NCI-H526 (cell line): ENCODE measurements at regions not wholly inside any gene's neighbourhood (a gene's known extent, or its start where the extent isn't known, plus 50 kb on each side); places are given as distances from the start of the nearest gene placed in this dataset.

Experiments
- DNase-seq, 2 experiments: peaks; one replicate each; lab custom pipeline; 2025; lab: John Stamatoyannopoulos, UW

DNA sequence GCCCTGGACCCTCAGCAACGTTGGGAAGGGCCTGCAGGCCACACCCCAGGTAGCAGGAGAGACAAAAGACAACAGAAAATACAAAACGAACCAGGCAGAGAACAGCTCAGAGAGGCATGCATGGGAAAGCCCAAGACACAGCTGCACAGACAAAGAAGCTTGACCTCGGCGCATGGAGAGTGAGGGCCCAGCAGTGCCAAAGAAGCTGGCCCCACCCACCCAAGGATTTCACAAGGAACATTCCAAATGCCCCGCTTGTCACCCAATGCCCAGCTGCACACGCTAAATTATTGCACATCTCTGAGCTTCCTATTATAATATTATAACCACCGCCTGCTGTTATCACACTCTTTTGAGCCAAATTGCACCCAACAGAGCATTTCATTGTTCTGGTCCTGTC, 147.7 kb upstream of the TBL1X start:
- DNase-seq, result no peak

GRCh38 chrX:9318213-9318612, 146.6 kb upstream of the TBL1X start:
- DNase-seq, result no peak

GRCh38 chrX:9318766-9319165, 146.1 kb upstream of the TBL1X start:
- no peak for DNase-seq

GRCh38 chrX:9320940-9321339, 143.9 kb upstream of the TBL1X start:
- DNase-seq, result no peak

- DNase-seq, result no peak
Measured at GRCh38 chrX:9324676-9325075, 140.2 kb upstream of the TBL1X start.

DNA sequence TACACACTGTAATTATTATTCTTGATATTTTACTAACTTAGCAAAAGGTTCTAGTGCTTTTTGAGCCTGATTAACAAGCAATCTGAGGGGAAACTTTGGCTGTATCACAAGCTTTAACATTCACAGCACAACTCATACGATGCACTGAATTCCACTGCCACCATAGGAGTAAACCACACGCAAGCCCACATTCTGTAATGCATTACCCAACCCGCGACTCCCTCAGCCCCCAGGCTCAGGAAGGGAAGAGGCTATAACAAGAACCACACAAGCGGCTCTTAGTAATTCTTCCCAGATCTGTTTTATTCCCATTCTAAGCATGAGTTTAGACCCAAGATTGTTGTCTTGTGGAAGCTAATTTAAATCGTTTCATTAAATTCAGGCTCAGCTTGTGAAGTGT, 138.5 kb upstream of the TBL1X start:
- no peak for DNase-seq

DNA sequence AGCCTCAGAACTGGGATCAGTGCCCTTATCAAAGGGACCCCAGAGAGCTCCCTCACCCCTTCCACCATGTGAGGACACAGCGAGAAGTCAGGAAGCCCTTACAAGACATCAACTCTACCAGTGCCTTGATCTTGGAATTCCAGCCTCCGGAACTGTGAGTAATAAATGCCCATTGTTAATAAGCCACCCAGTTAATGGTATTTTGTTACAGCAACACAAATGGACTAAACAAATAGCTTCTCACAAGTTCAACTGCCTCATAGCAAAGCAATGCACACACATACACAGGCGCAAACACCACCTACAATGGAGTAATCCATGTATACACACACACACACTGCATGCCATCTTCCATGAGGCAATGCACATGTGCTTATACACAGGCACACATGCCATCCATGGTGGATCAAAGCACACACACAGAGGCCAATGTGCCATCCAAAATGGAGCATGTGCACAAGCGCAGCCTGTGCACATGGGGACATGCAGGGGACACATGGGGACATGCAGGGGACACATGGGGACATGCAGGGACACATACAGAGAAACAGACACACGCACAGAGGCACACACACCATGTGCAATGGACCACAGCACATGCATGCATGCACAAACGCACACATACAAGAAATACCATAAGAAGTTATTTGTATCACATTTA, 137.6 kb upstream of the TBL1X start:
- no peak for DNase-seq

GRCh38 chrX:9327747-9328145, 137.1 kb upstream of the TBL1X start:
- no peak for DNase-seq

GRCh38 chrX:9329056-9329455, 135.8 kb upstream of the TBL1X start:
- no peak for DNase-seq

- DNase-seq, result no peak
Measured at GRCh38 chrX:9330249-9330982, 134.4 kb upstream of the TBL1X start.

DNA sequence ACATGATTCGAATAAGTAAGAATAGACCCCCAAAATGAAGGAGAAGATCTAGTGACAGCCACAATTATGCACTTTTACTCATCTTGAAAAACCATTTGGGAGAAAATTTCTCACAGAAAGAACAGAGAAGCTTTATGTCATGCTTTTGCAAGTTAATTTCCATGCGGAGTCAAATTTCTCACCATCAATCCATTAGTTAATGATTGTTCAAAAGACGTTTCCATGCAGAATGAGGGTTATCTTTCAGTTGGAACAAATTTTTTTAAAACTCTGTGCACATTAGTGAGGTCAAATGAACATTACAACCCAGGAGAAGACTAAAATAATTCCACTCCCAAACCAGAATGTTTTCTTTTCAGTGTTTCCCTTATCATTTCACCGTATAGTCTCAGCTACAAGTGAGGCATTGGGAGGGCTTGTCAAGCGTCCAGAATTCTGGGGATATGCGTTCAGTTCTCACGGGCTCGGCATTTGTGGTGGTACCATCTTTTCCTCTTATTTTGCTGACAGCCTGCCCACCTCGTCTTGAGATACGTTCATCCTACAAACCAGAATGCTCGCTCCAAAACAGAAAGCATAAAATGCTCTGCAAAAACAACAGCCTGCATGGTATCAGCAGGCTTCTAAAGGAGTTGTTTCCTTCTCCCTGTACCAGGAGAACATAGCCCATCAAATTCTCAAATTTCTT, 130.8 kb upstream of the TBL1X start:
- peak; percentile 59 to 73 for DNase-seq

- peak in 1 of 2 experiments; percentile 30 for DNase-seq
Measured at GRCh38 chrX:9335251-9335650, 129.6 kb upstream of the TBL1X start.

DNA sequence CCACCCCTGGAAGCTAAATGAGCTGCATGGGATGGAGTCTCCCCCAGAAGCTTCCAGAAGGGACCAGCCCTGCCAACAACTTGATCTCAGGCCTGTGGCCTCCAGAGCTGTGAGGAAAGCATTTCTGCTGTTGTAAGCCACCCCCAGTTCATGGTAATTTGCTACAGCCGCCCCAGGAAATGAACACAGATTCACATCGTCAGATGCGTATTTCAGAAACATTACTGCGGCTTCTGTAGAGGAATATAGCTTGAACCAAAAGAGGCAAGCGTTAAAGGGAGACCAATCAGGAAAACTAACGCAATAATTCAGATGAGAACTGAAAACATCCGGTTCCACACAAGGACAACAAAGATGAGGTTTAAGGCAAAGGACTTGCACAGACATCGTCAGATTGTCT, 128.4 kb upstream of the TBL1X start:
- DNase-seq, result no peak

DNA sequence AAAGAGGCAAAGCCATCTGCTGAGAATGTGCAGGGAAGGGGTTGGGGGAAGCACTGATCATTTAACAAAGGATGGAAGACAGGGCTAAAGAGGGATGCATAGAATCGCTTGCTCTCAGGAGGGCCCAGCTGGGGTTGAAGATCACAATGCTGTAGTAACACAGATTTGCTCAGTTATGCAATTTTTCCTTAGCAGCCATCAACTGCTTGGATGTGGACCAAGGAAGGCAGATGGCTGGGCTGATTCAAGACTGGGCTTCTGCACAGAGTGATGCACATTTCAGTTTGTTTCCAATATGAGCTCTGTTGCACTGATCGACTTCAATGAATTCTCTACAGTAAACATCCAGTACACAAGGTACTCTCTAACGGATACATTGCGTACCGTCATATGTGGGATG, 127.8 kb upstream of the TBL1X start:
- no peak for DNase-seq

DNA sequence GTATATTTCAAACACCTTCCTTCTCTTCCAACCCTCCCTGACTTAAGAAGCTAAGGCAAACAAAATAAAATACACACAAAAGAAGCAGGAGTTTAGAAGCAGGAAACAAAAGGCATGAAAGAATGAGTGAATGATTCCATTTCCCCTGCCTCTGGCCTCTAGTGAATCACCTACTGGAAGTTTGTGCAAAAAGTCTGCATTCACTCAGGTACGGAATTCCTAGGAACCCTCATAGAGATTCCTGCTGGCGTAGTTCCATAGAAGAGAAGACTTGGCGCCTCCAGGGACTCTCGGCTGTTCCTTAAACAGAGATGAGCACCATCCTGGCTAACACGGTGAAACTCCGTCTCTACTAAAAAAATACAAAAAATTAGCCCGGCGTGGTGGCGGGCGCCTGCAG, 125.9 kb upstream of the TBL1X start:
- no peak for DNase-seq

- peak in 1 of 2 experiments; percentile 53 for DNase-seq
Measured at GRCh38 chrX:9339603-9340491, 125.0 kb upstream of the TBL1X start.

- DNase-seq, result no peak
Measured at GRCh38 chrX:9340598-9341290, 124.1 kb upstream of the TBL1X start.

- peak; percentile 45 to 57 for DNase-seq
Measured at GRCh38 chrX:9341291-9342201, 123.3 kb upstream of the TBL1X start.

GRCh38 chrX:9342561-9343051, 122.3 kb upstream of the TBL1X start:
- peak; percentile 75 to 95 for DNase-seq

DNA sequence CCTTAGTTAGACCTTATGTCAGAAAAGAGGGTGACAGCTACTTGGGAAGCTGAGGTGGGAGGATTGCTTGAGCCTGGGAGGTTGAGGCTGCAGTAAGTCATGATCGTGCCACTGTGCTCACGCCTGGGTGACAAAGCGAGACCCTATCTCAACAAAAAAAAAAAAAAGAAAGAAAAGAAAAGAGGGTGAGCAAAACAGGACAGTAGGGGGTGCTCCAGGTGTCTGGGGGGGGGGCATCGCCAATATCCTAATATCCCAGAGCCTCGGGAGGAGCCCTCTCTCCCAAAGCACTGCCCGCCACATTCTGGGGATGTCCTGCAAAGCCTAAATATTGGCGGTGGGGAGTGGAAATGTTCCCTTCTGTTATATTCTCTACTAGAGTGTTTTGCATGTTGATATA, 120.9 kb upstream of the TBL1X start:
- no peak for DNase-seq
